Muscle layer of duodenum (tissue), 2 donors: ENCODE measurements at regions not wholly inside any gene's neighbourhood (a gene's known extent, or its start where the extent isn't known, plus 50 kb on each side); places are given as distances from the start of the nearest gene placed in this dataset.
"Not testable (repeated sequence)": the region's sequence is repeated elsewhere in the genome, so short reads cannot be mapped to it uniquely, and the experiment has no call there.

Experiments
- H3K27ac ChIP-seq: one replicate; pipeline ENCODE4 v1.7.0; 2013; ENCODE audit warnings: mild to moderate bottlenecking, low read length
- H3K27me3 ChIP-seq: one replicate; pipeline ENCODE4 v1.7.0; 2013; ENCODE audit warnings: low read depth, mild to moderate bottlenecking, control low read depth, low read length
- H3K36me3 ChIP-seq, 2 donors: one replicate each; pipeline ENCODE4 v1.7.0; 2013; ENCODE audit warnings: low read length in 2 of 2, control low read depth in 1 of 2, mild to moderate bottlenecking in 1 of 2; ENCODE audit not compliant: insufficient read depth in 2 of 2, control insufficient read depth in 1 of 2
- H3K4me1 ChIP-seq, 2 donors: one replicate each; pipeline ENCODE4 v1.7.0; 2013; ENCODE audit warnings: low read length in 2 of 2, mild to moderate bottlenecking in 2 of 2, control low read depth in 1 of 2, moderate library complexity in 1 of 2; ENCODE audit not compliant: insufficient read depth in 2 of 2, control insufficient read depth in 1 of 2
- H3K4me3 ChIP-seq, 2 donors: one replicate each; pipeline ENCODE4 v1.7.0; 2013; ENCODE audit warnings: low read length in 2 of 2, low read depth in 1 of 2, mild to moderate bottlenecking in 1 of 2
- H3K9me3 ChIP-seq, 2 donors: one replicate each; pipeline ENCODE4 v1.7.0; 2013; ENCODE audit warnings: low read length in 2 of 2, control low read depth in 1 of 2, mild to moderate bottlenecking in 1 of 2; ENCODE audit not compliant: control insufficient read depth in 1 of 2
- donor health status: healthy.

DNA sequence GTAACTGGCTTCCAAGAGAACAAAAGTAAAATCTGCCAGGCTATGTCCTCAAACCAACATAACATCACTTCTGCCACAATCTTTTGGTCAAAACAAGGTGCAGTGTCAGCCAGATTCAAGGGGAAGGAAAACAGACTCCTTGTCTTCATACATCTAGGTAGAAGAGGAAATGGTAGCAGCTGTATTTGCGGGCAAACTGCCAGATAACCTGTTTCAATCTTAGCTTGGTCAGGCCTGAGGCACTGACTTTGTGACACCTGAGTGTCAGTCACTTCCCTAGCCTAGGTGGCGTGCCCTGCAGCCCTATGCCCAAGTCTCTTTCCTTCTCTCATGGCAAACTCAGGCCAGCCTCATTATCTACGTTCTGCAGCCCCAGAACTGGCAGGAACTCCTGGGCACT, 146.2 kb upstream of the JADE1 start:
- Histone ChIP-seq H3K36me3 (no peaks in the 10 kb centered on the region), H3K4me1 (peaks cover 2 to 3% of the 10 kb centered on the region in 2 donors), H3K27me3 (no peaks in the 10 kb centered on the region), H3K9me3 (no peaks in the 10 kb centered on the region), H3K4me3 (no peak overlapping the region), H3K27ac (no peak overlapping the region)

GRCh38 chr4:128661479-128661878, 148.0 kb upstream of the JADE1 start:
- Histone ChIP-seq H3K27me3 (no peaks in the 10 kb centered on the region), H3K4me3 (no peak overlapping the region), H3K4me1 (peaks cover 7 to 11% of the 10 kb centered on the region in 2 donors), H3K27ac (peak overlapping the region; percentile 75), H3K36me3 (no peaks in the 10 kb centered on the region), H3K9me3 (no peaks in the 10 kb centered on the region)

- no peak overlapping the region for H3K4me3 ChIP-seq
- H3K4me1 ChIP-seq, result peaks cover 7 to 11% of the 10 kb centered on the region in 2 donors
- H3K27me3 ChIP-seq, result no peaks in the 10 kb centered on the region
- no peaks in the 10 kb centered on the region for H3K36me3 ChIP-seq
- peak overlapping the region; percentile 75 for H3K27ac ChIP-seq
- H3K9me3 ChIP-seq, result no peaks in the 10 kb centered on the region
Measured at GRCh38 chr4:128660361-128661215, 148.9 kb upstream of the JADE1 start.

GRCh38 chr4:128658214-128658631, 151.3 kb upstream of the JADE1 start:
- Histone ChIP-seq H3K27me3 (no peaks in the 10 kb centered on the region), H3K27ac (peak overlapping the region; percentile 72), H3K36me3 (no peaks in the 10 kb centered on the region), H3K9me3 (peaks cover 0 to 3% of the 10 kb centered on the region in 2 donors), H3K4me1 (peaks cover 11 to 15% of the 10 kb centered on the region in 2 donors), H3K4me3 (no peak overlapping the region)

DNA sequence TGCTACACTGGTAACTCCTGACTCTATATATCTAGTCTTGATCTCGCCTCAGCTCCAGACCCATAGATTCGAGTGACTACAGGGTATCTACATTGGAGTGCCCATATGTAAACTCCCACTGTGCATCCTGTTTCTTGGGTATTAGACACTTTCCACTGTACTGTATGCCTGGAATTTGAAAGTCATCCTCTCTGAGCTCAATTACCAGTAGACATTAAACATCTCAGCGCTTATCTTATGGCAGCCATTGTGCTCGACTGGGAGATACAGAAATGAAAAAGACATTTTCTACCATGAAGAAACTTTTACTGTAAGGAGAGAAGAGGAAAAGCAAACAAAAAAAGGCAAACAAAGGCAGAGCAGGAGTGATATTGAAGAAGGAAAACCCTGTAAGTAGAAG, 151.9 kb upstream of the JADE1 start:
- H3K36me3 ChIP-seq, result no peaks in the 10 kb centered on the region
- no peak overlapping the region for H3K4me3 ChIP-seq
- peaks cover 0 to 3% of the 10 kb centered on the region in 2 donors for H3K9me3 ChIP-seq
- no peaks in the 10 kb centered on the region for H3K27me3 ChIP-seq
- H3K27ac ChIP-seq, result peak overlapping the region; percentile 72
- peaks cover 11 to 15% of the 10 kb centered on the region in 2 donors for H3K4me1 ChIP-seq

GRCh38 chr4:128654465-128654864, 155.0 kb upstream of the JADE1 start:
- H3K27ac ChIP-seq, result no peak overlapping the region
- H3K36me3 ChIP-seq, result no peaks in the 10 kb centered on the region
- peaks cover 0 to 3% of the 10 kb centered on the region in 2 donors for H3K9me3 ChIP-seq
- H3K27me3 ChIP-seq, result no peaks in the 10 kb centered on the region
- H3K4me3 ChIP-seq, result no peak overlapping the region
- H3K4me1 ChIP-seq, result peaks cover 11 to 12% of the 10 kb centered on the region in 2 donors

DNA sequence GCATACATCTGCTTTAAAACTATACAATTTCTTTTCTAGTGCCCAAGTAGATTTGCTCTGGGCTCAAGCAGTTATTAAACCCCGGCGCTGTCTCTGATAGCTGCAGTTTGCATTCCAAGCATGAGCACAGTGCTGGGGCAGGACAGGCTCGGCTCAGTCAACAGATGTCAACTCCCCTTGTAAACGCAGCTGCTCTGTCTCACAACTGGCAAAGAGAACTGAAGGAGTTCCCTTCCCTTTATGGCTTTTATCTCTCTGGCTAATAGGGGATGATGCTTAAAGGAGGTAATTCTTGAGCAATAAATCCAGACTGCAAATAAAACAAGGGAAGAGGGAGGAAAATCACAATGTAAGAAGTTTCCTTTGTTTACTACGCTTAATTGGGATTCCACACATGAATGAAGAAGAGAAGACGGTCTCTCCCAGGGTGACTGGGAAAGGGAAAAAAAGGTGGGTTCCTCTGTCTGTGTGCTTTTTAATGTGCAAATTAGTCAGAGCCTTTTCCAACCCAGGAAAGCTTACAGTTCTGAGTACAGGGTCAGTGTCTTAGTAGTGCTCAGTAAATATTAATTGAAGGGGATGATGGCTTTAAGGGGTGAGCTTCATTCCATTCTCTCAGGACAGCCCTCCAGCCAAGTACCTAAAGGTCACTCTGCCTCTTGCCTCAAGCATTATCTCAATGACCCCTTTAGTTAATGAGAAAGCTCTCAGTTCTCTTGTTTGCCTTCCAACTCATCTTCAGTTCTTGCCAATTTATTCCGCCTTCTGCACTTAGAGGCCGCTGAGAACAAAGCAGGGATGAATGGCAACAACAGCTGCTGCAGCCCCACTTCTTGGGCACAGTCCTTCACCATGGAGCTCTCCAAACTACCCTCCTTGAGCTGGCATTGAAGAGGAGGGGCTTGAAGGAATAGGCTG, 155.7 kb upstream of the JADE1 start:
- Histone ChIP-seq H3K27ac (peak overlapping the region; percentile 7), H3K4me1 (peaks cover 11 to 12% of the 10 kb centered on the region in 2 donors), H3K36me3 (no peaks in the 10 kb centered on the region), H3K9me3 (peaks cover 0 to 3% of the 10 kb centered on the region in 2 donors), H3K4me3 (peak overlapping the region in 1 of 2 donors; percentile 2), H3K27me3 (no peaks in the 10 kb centered on the region)

GRCh38 chr4:128649575-128650205, 159.8 kb upstream of the JADE1 start:
- H3K36me3 ChIP-seq, result no peaks in the 10 kb centered on the region
- H3K4me3 ChIP-seq, result no peak overlapping the region
- H3K9me3 ChIP-seq, result no peaks in the 10 kb centered on the region
- no peak overlapping the region for H3K27ac ChIP-seq
- peaks cover 0 to 9% of the 10 kb centered on the region in 2 donors for H3K4me1 ChIP-seq
- no peaks in the 10 kb centered on the region for H3K27me3 ChIP-seq

- H3K36me3 ChIP-seq, result no peaks in the 10 kb centered on the region
- H3K27me3 ChIP-seq, result no peaks in the 10 kb centered on the region
- H3K4me3 ChIP-seq, result no peak overlapping the region
- H3K4me1 ChIP-seq, result peaks cover 0 to 4% of the 10 kb centered on the region in 2 donors
- no peaks in the 10 kb centered on the region for H3K9me3 ChIP-seq
- no peak overlapping the region for H3K27ac ChIP-seq
Measured at GRCh38 chr4:128649161-128649560, 160.3 kb upstream of the JADE1 start.

GRCh38 chr4:128648021-128648420, 161.5 kb upstream of the JADE1 start:
- Histone ChIP-seq H3K4me3 (no peak overlapping the region), H3K36me3 (no peaks in the 10 kb centered on the region), H3K9me3 (no peaks in the 10 kb centered on the region), H3K4me1 (no peaks in the 10 kb centered on the region), H3K27ac (no peak overlapping the region), H3K27me3 (no peaks in the 10 kb centered on the region)

DNA sequence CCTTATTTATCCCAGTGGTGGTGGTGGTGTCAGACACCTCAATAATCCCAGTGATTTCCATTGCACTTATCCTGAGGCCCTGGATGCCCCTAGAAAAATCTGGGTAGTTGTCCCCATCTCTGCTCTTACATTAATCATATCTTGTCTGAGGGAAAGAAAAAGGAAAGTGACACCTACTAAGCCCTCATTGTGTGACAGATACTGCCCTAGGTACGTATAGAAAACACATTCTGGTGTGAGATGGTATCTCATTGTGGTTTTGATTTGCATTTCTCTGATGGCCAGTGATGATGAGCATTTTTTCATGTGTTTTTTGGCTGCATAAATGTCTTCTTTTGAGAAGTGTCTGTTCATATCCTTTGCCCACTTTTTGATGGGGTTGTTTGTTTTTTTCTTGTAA, 162.6 kb upstream of the JADE1 start:
- not testable (repeated sequence) for H3K4me3 ChIP-seq, H3K27ac ChIP-seq, H3K27me3 ChIP-seq, H3K36me3 ChIP-seq, H3K9me3 ChIP-seq, H3K4me1 ChIP-seq
